HG02610 (cell line): ENCODE measurements at regions not wholly inside any gene's neighbourhood (a gene's known extent, or its start where the extent isn't known, plus 50 kb on each side); places are given as distances from the start of the nearest gene placed in this dataset.

ENCODE experiments used
- ATAC-seq: cut with Tn5 transposase; IDR thresholded peaks from one replicate; pipeline ENCODE4 v1.9.1; 2021; ENCODE audit warnings: mild to moderate bottlenecking, moderate library complexity; ENCODE audit not compliant: unreplicated experiment

DNA sequence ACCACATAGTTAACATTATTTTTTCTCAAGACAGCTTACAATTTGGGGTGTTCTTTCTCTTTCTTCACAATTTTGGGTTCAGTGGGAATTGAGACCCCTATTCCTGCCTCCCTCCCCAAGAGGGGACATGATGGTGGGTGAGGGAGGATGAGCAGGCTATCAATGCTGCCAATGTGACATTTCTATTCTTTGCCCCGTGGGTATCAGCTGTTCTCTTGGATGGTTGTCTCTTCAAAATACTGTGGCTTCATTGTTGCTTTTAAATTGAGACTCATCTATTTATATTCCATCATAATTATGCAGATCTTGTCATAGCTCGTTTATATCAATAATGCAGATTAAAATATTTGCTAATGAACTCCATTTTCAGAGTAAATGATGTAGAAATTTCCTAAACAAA, 56.5 kb upstream of the ANO4 start:
- no peak for ATAC-seq

DNA sequence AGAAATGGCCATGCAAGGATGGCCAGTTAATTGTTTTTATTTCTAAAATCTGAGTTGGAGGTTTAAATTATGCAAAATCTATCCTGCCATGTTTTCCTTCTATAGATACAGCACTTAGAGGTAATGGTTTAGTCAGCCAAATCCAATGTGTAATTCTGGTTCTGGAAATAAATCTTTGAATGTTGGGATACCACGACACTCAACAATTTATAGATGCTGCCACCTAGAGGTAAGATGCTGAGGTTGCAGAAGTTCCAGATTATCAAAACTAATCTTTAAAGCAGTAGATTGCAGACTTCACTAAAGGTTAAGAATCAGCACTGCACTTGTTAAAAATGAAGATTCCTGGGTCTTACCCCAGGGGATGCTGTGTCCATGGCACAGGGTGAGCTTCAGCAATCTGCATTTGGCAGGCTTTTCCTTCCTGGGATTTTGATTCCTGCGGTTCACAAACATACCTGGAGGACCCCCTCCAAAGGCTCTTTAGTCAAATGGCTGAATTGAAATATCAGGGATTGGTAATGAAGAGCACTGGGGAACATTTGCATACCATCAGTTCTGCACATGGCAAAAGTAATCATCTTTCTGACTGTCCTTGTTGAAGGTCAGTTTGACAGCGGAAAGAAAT, 53.4 kb upstream of the ANO4 start:
- ATAC-seq, result no peak

DNA sequence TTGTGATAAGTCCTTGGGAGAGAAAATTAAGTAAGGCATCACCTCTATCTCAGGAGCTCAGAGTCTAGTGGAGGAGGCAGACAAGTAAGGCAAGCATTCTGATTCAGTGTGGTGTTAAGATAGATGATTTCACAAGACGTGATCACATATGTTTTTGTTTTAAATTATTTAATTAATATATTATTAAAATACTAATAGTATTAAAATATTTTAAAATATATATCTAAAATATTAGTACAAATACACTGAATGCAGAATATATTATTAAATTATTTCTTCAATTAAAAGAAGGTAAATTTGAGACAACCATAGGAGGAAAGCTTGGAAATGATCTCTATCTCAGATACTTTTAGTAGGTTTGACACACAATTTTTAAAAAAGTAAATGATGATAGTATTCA, 51.5 kb upstream of the ANO4 start:
- no peak for ATAC-seq
